Vagina (tissue), 2 donors: ENCODE measurements at regions not wholly inside any gene's neighbourhood (a gene's known extent, or its start where the extent isn't known, plus 50 kb on each side); places are given as distances from the start of the nearest gene placed in this dataset.

Source experiments
- DNase-seq, 2 donors: peaks; one replicate each; pipeline ENCODE4 v3.0.0-alpha.2; 2017; ENCODE audit errors: extremely low spot score in 2 of 2
- H3K27ac ChIP-seq: fragments of 200-600 bp; sonication (generic); one replicate; pipeline ENCODE4 v1.5.1; 2019
- H3K27me3 ChIP-seq: fragments of 200-600 bp; sonication (generic); one replicate; pipeline ENCODE4 v1.5.1; 2019
- H3K36me3 ChIP-seq, 2 donors: fragments of 200-600 bp; sonication (generic); one replicate each; pipeline ENCODE4 v1.5.1; 2017 to 2019
- H3K4me1 ChIP-seq: fragments of 200-600 bp; sonication (generic); one replicate; pipeline ENCODE4 v1.5.1; 2019
- H3K4me3 ChIP-seq, 2 donors: fragments of 200-600 bp; sonication (generic); 1 replicate in 1 of 2; 2 replicates in 1 of 2; pipeline ENCODE4 v1.5.1; 2016 to 2019
- H3K9me3 ChIP-seq: fragments of 200-600 bp; sonication (generic); one replicate; pipeline ENCODE4 v1.5.1; 2019
- POLR2A ChIP-seq, 2 donors: fragments of 450-650 bp; IDR thresholded peaks; one replicate each; pipeline ENCODE4 v1.6.1; 2017; ENCODE audit warnings: antibody characterized with exemption in 2 of 2, mild to moderate bottlenecking in 2 of 2, moderate library complexity in 2 of 2
- POLR2AphosphoS5 ChIP-seq, 2 donors: sonication (generic); formaldehyde crosslinking; IDR thresholded peaks; one replicate each; pipeline ENCODE4 v1.9.0; 2017; ENCODE audit warnings: antibody characterized with exemption in 2 of 2, mild to moderate bottlenecking in 2 of 2, low read depth in 1 of 2; ENCODE audit not compliant: insufficient read depth in 1 of 2
- intact Hi-C: fragments of 100-400 bp; cut with DNase I; formaldehyde crosslinking; loops from one replicate; pipeline ENCODE4 v1.15.1; 2023
- TF ChIP-seq, protein P1 (sequence below), 3 experiments: fragments of 450-650 bp in 2 of 3; fragments of 200-600 bp in 1 of 3; sonication (generic) in 1 of 3; IDR thresholded peaks; one replicate each; pipeline ENCODE4 v1.5.1; 2017 to 2019; ENCODE audit warnings: antibody characterized with exemption in 3 of 3, mild to moderate bottlenecking in 2 of 3, moderate library complexity in 2 of 3

- Histone ChIP-seq H3K9me3 (no peaks in the 10 kb centered on the region), H3K4me1 (no peaks in the 10 kb centered on the region), H3K36me3 (no peaks in the 10 kb centered on the region), H3K27ac (no peak overlapping the region), H3K27me3 (no peaks in the 10 kb centered on the region), H3K4me3 (no peak overlapping the region)
- DNase-seq, result no peak
- TF ChIP-seq POLR2A (IDR thresholded peaks at IDR 0.05), result no peak
- no peak for TF ChIP-seq POLR2AphosphoS5 (IDR thresholded peaks at IDR 0.05; ENCODE audit: insufficient read depth in 1 of 2, low read depth in 1 of 2)
- TF ChIP-seq, protein P1, sequence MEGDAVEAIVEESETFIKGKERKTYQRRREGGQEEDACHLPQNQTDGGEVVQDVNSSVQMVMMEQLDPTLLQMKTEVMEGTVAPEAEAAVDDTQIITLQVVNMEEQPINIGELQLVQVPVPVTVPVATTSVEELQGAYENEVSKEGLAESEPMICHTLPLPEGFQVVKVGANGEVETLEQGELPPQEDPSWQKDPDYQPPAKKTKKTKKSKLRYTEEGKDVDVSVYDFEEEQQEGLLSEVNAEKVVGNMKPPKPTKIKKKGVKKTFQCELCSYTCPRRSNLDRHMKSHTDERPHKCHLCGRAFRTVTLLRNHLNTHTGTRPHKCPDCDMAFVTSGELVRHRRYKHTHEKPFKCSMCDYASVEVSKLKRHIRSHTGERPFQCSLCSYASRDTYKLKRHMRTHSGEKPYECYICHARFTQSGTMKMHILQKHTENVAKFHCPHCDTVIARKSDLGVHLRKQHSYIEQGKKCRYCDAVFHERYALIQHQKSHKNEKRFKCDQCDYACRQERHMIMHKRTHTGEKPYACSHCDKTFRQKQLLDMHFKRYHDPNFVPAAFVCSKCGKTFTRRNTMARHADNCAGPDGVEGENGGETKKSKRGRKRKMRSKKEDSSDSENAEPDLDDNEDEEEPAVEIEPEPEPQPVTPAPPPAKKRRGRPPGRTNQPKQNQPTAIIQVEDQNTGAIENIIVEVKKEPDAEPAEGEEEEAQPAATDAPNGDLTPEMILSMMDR (IDR thresholded peaks at IDR 0.05), result no peak
- intact Hi-C loops, result no loop called here
These were observed 408.2 kb upstream of the CBLB start for GRCh38 chr3:106276755-106277612.

DNA sequence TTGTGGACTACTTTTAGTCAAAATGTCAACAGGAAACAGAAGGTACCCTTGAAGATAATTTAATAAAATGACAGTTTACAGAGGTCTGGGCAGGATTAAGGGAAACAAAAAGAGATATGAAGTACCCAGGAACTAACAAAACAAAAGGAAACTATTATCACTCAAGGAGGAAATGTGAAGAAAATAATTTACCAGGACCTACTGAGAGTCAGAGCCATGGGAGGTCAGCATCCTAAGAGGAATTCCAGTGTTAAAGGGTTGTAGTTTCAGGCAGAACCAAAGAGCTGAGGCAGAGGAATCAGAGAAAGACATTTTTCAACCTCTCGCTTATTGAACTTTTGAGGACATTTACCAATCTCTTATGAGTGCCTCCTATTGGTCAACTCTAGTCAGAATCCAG is 408.9 kb upstream of the CBLB start:
- Histone ChIP-seq H3K4me1 (no peaks in the 10 kb centered on the region), H3K27ac (no peak overlapping the region), H3K27me3 (no peaks in the 10 kb centered on the region), H3K9me3 (no peaks in the 10 kb centered on the region), H3K36me3 (no peaks in the 10 kb centered on the region), H3K4me3 (no peak overlapping the region)
- TF ChIP-seq POLR2AphosphoS5 (IDR thresholded peaks at IDR 0.05; ENCODE audit: insufficient read depth in 1 of 2, low read depth in 1 of 2) (no peak), POLR2A (IDR thresholded peaks at IDR 0.05) (no peak)
- TF ChIP-seq, protein P1 (IDR thresholded peaks at IDR 0.05), result no peak
- intact Hi-C loops, result no loop called here
- no peak for DNase-seq

GRCh38 chr3:106281221-106281620 is 412.4 kb upstream of the CBLB start:
- no peaks in the 10 kb centered on the region for H3K27me3 ChIP-seq
- H3K4me1 ChIP-seq, result no peaks in the 10 kb centered on the region
- intact Hi-C loops, result no loop called here
- H3K9me3 ChIP-seq, result no peaks in the 10 kb centered on the region
- no peak for TF ChIP-seq POLR2A (IDR thresholded peaks at IDR 0.05)
- TF ChIP-seq, protein P1 (IDR thresholded peaks at IDR 0.05), result no peak
- no peak for TF ChIP-seq POLR2AphosphoS5 (IDR thresholded peaks at IDR 0.05; ENCODE audit: insufficient read depth in 1 of 2, low read depth in 1 of 2)
- no peak for DNase-seq
- H3K4me3 ChIP-seq, result no peak overlapping the region
- H3K27ac ChIP-seq, result no peak overlapping the region
- no peaks in the 10 kb centered on the region for H3K36me3 ChIP-seq

GRCh38 chr3:106282943-106283342 is 414.1 kb upstream of the CBLB start:
- intact Hi-C loops, result no loop called here
- Histone ChIP-seq H3K36me3 (no peaks in the 10 kb centered on the region), H3K27me3 (no peaks in the 10 kb centered on the region), H3K27ac (no peak overlapping the region), H3K4me1 (no peaks in the 10 kb centered on the region), H3K4me3 (no peak overlapping the region), H3K9me3 (no peaks in the 10 kb centered on the region)
- DNase-seq, result no peak
- TF ChIP-seq, protein P1 (IDR thresholded peaks at IDR 0.05), result no peak
- TF ChIP-seq POLR2AphosphoS5 (IDR thresholded peaks at IDR 0.05; ENCODE audit: insufficient read depth in 1 of 2, low read depth in 1 of 2) (no peak), POLR2A (IDR thresholded peaks at IDR 0.05) (no peak)

DNA sequence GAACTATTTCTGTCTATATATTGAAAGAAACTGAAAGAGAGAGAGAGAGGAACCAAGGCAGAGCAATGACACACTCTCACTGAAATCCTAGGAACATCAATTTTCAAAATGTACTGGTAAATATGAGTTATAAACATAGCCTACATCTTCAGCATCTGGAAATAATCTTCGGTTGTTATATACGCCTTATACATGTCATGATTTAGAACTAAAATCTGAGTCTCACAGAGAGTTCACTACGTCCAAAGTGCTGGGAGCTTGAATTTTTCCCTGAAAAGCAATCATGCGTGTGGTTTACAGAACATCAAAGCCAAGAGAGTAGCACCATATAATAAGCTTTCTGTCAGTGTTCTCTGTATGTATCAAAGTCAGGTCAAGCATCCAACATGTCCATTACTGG is 420.0 kb upstream of the CBLB start:
- Histone ChIP-seq H3K27me3 (no peaks in the 10 kb centered on the region), H3K27ac (no peak overlapping the region), H3K4me1 (no peaks in the 10 kb centered on the region), H3K9me3 (no peaks in the 10 kb centered on the region), H3K4me3 (no peak overlapping the region), H3K36me3 (no peaks in the 10 kb centered on the region)
- no peak for DNase-seq
- intact Hi-C loops, result no loop called here
- TF ChIP-seq POLR2AphosphoS5 (IDR thresholded peaks at IDR 0.05; ENCODE audit: insufficient read depth in 1 of 2, low read depth in 1 of 2) (no peak), POLR2A (IDR thresholded peaks at IDR 0.05) (no peak)
- TF ChIP-seq, protein P1 (IDR thresholded peaks at IDR 0.05), result no peak
